ENCODE measurements at regions not wholly inside any gene's neighbourhood (a gene's known extent, or its start where the extent isn't known, plus 50 kb on each side); places are given as distances from the start of the nearest gene placed in this dataset.

DNA sequence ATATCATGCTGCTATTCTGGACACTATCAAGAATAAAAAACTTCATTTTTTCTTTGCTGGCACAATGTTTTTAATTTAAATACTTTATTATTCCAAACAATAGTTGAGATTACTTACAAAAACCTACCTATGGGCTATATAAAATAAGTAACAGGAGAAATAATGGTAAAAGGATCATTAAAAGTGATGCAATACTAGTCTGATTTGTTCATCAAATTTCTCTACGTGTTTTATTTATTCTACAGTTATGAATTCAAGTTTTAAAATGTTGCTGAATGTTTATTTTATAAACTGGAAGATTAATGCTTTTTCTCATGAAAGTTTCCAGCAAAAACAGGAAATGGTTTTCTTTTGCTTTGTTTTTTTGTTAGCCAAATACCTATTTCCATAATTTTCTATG, 662.4 kb upstream of the BRINP3 start:
- Histone ChIP-seq H3K27ac (ENCODE audit: low read length) (no peak overlapping the region), H3K4me1 (ENCODE audit: insufficient read depth, low read length) (no peaks in the 10 kb centered on the region)
- DNase-seq: no peak

DNA sequence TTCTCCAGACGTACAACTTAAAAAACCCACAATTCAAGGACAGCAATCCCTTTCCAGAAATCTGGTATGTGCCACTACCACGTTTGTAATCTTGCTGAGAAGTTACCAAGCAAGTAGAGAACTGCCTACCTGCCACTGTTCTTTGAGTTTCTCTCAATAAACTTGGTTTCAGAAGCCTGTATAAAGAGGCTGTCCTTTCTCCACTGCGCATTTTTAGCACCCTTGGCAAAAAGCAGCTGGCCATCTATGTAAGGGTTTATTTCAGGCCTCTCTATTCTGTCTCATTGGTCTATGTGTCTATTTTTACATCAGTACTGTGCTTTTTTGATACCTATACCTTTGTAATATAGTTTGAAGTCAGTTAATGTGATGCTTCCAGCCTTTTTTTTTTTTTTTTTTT, 665.1 kb upstream of the BRINP3 start:
- H3K27me3 ChIP-seq (ENCODE audit: insufficient read depth, low read length, poor library complexity): no peaks in the 10 kb centered on the region
- H3K9me3 ChIP-seq (ENCODE audit: insufficient read depth, low read length, severe bottlenecking): no peaks in the 10 kb centered on the region
- H4K20me1 ChIP-seq (ENCODE audit: insufficient read depth, low read length): no peaks in the 10 kb centered on the region
- no peaks in the 10 kb centered on the region for H3K36me3 ChIP-seq (ENCODE audit: insufficient read depth, low read length)
- peak overlapping the region; percentile 4; the same call in 1 of the 2 replicates for H2AFZ ChIP-seq (ENCODE audit: low read depth, low read length)
- H3K4me3 ChIP-seq (ENCODE audit: low read depth in 1 of 2, low read length in 2 of 2): no peak overlapping the region
- DNase-seq (no peak), ATAC-seq (ENCODE audit: insufficient read depth, low read depth) (no peak)
- no peak overlapping the region for H3K4me2 ChIP-seq (ENCODE audit: insufficient read depth, low read length)
- no peak overlapping the region for H3K27ac ChIP-seq (ENCODE audit: low read length)
- H3K79me2 ChIP-seq (ENCODE audit: insufficient read depth, low read length): no peaks in the 10 kb centered on the region
- TF ChIP-seq, protein P1, sequence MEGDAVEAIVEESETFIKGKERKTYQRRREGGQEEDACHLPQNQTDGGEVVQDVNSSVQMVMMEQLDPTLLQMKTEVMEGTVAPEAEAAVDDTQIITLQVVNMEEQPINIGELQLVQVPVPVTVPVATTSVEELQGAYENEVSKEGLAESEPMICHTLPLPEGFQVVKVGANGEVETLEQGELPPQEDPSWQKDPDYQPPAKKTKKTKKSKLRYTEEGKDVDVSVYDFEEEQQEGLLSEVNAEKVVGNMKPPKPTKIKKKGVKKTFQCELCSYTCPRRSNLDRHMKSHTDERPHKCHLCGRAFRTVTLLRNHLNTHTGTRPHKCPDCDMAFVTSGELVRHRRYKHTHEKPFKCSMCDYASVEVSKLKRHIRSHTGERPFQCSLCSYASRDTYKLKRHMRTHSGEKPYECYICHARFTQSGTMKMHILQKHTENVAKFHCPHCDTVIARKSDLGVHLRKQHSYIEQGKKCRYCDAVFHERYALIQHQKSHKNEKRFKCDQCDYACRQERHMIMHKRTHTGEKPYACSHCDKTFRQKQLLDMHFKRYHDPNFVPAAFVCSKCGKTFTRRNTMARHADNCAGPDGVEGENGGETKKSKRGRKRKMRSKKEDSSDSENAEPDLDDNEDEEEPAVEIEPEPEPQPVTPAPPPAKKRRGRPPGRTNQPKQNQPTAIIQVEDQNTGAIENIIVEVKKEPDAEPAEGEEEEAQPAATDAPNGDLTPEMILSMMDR (IDR thresholded peaks at IDR 0.05; ENCODE audit: borderline replicate concordance, extremely low read depth, low read length, poor library complexity, severe bottlenecking): no peak
- TF ChIP-seq EZH2 (IDR thresholded peaks at IDR 0.05; ENCODE audit: borderline replicate concordance, low read depth, low read length, severe bottlenecking): no peak
- no peak overlapping the region for H3K9ac ChIP-seq (ENCODE audit: low read depth, low read length)
- H3K4me1 ChIP-seq (ENCODE audit: insufficient read depth, low read length): no peaks in the 10 kb centered on the region

More for the DNA sequence above, 662.4 kb upstream of the BRINP3 start:
- Histone ChIP-seq H3K79me2 (ENCODE audit: insufficient read depth, low read length) (no peaks in the 10 kb centered on the region), H3K36me3 (ENCODE audit: insufficient read depth, low read length) (no peaks in the 10 kb centered on the region), H4K20me1 (ENCODE audit: insufficient read depth, low read length) (no peaks in the 10 kb centered on the region), H3K4me3 (ENCODE audit: low read depth in 1 of 2, low read length in 2 of 2) (no peak overlapping the region), H3K4me2 (ENCODE audit: insufficient read depth, low read length) (no peak overlapping the region), H3K9me3 (ENCODE audit: insufficient read depth, low read length, severe bottlenecking) (no peaks in the 10 kb centered on the region), H3K27me3 (ENCODE audit: insufficient read depth, low read length, poor library complexity) (no peaks in the 10 kb centered on the region), H3K9ac (ENCODE audit: low read depth, low read length) (no peak overlapping the region), H2AFZ (ENCODE audit: low read depth, low read length) (no peak overlapping the region)
- TF ChIP-seq, protein P1 (IDR thresholded peaks at IDR 0.05; ENCODE audit: borderline replicate concordance, extremely low read depth, low read length, poor library complexity, severe bottlenecking): no peak
- no peak for ATAC-seq (ENCODE audit: insufficient read depth, low read depth)

DNA sequence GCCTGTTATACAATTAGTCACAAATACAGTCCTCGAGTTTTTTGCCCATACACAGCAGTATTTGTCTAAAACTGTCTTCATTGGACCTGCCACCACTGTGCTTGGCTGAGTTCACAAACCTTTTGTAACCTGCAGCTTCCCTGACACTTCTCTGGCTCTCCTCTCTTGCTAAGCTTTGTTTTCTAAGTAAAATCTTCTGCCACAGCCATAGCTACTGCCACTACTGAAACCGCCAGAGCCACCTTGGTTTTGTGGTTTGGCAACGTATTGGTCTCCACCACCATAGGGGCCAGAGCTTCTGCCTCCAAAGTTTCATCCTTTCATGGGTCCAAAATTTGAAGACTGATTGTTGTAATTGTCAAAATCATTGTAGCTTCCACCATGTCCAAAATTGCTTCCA, 668.2 kb upstream of the BRINP3 start:
- no peak for TF ChIP-seq EZH2 (IDR thresholded peaks at IDR 0.05; ENCODE audit: borderline replicate concordance, low read depth, low read length, severe bottlenecking)
- TF ChIP-seq, protein P1 (IDR thresholded peaks at IDR 0.05; ENCODE audit: borderline replicate concordance, extremely low read depth, low read length, poor library complexity, severe bottlenecking): no peak
- Histone ChIP-seq H3K4me3 (ENCODE audit: low read depth in 1 of 2, low read length in 2 of 2) (no peak overlapping the region), H2AFZ (ENCODE audit: low read depth, low read length) (no peak overlapping the region), H4K20me1 (ENCODE audit: insufficient read depth, low read length) (no peaks in the 10 kb centered on the region), H3K36me3 (ENCODE audit: insufficient read depth, low read length) (no peaks in the 10 kb centered on the region), H3K27ac (ENCODE audit: low read length) (no peak overlapping the region), H3K9ac (ENCODE audit: low read depth, low read length) (no peak overlapping the region), H3K79me2 (ENCODE audit: insufficient read depth, low read length) (no peaks in the 10 kb centered on the region), H3K9me3 (ENCODE audit: insufficient read depth, low read length, severe bottlenecking) (peaks cover under 1% of the 10 kb centered on the region), H3K27me3 (ENCODE audit: insufficient read depth, low read length, poor library complexity) (no peaks in the 10 kb centered on the region), H3K4me2 (ENCODE audit: insufficient read depth, low read length) (no peak overlapping the region), H3K4me1 (ENCODE audit: insufficient read depth, low read length) (no peaks in the 10 kb centered on the region)
- ATAC-seq (ENCODE audit: insufficient read depth, low read depth) (no peak), DNase-seq (no peak)

DNA sequence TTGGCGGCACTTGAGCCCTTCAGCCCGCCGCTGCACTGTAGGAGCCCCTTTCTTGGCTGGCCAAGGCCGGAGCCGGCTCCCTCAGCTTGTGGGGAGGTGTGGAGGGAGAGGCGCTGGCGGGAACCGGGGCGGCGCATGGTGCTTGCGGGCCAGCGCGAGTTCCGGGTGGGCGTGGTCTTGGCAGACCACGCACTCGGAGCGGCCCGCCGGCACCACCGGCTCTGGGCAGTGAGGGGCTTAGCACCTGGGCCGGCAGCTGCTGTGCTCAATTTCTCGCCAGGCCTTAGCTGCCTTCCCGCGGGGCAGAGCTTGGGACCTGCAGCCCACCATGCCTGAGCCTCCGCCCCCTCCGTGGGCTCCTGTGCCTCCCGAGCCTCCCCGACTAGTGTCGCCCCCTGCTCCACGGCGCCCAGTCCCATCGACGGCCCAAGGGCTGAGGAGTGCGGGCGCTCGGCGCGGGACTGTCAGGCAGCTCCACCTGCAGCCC, 673.7 kb upstream of the BRINP3 start:
- TF ChIP-seq EZH2 (IDR thresholded peaks at IDR 0.05; ENCODE audit: borderline replicate concordance, low read depth, low read length, severe bottlenecking): no peak
- TF ChIP-seq, protein P1 (IDR thresholded peaks at IDR 0.05; ENCODE audit: borderline replicate concordance, extremely low read depth, low read length, poor library complexity, severe bottlenecking): no peak
- no peaks in the 10 kb centered on the region for H3K36me3 ChIP-seq (ENCODE audit: insufficient read depth, low read length)
- peaks cover 12% of the 10 kb centered on the region for H3K9me3 ChIP-seq (ENCODE audit: insufficient read depth, low read length, severe bottlenecking)
- H3K27me3 ChIP-seq (ENCODE audit: insufficient read depth, low read length, poor library complexity): no peaks in the 10 kb centered on the region
- no peak overlapping the region for H3K27ac ChIP-seq (ENCODE audit: low read length)
- H3K4me3 ChIP-seq (ENCODE audit: low read depth in 1 of 2, low read length in 2 of 2): no peak overlapping the region
- ATAC-seq (ENCODE audit: insufficient read depth, low read depth) (no peak), DNase-seq (no peak)
- no peak overlapping the region for H3K9ac ChIP-seq (ENCODE audit: low read depth, low read length)
- peaks cover 4% of the 10 kb centered on the region; the same call in 1 of the 2 replicates for H3K4me1 ChIP-seq (ENCODE audit: insufficient read depth, low read length)
- no peak overlapping the region for H2AFZ ChIP-seq (ENCODE audit: low read depth, low read length)
- no peaks in the 10 kb centered on the region for H3K79me2 ChIP-seq (ENCODE audit: insufficient read depth, low read length)
- no peaks in the 10 kb centered on the region for H4K20me1 ChIP-seq (ENCODE audit: insufficient read depth, low read length)
- no peak overlapping the region for H3K4me2 ChIP-seq (ENCODE audit: insufficient read depth, low read length)
